ENCODE measurements at regions not wholly inside any gene's neighbourhood (a gene's known extent, or its start where the extent isn't known, plus 50 kb on each side); places are given as distances from the start of the nearest gene placed in this dataset.

DNA sequence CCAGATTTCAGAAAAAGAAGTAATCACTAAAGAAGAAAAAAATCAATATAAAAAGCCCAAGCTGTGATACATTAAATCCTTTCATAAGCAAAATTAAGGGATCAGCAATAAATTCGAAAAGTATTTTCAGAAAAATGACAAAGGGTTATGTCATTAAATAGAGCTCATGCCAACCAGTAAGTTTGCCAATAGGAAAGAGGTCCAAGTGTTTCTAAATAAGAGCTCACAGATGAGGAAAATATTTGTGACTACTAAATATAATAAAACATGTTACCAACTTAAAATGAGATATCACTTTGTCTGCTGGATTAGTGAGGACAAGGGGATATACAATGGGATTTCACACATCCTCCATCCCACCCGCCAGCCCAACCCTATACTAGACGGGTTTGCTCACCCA, 140.3 kb upstream of the EYA4 start:
- ChIA-PET CTCF (ENCODE audit: partially characterized antibody) (interaction anchor here (0.8 kb wide), 1 partner anchor 84 kb away, joined by 3 read pairs; no protein-coding TSS in a partner anchor), POLR2A (ENCODE audit: partially characterized antibody) (no interaction called here)
- no peak overlapping the region for H3K4me3 ChIP-seq (ENCODE audit: extremely low read depth in 1 of 4, insufficient read depth in 2 of 4, low read depth in 3 of 4, low read length in 4 of 4)
- H4K5ac ChIP-seq (ENCODE audit: insufficient read length, low read depth, low read length), result no peak overlapping the region
- no peaks in the 10 kb centered on the region for H3K9me3 ChIP-seq (ENCODE audit: insufficient read depth in 2 of 2, low read depth in 1 of 2, low read length in 1 of 2)
- H4K8ac ChIP-seq (ENCODE audit: extremely low read depth, insufficient read depth, low read length), result no peak overlapping the region
- H2BK120ac ChIP-seq (replicated peaks; ENCODE audit: low read depth, low read length), result no peak overlapping the region
- no peak overlapping the region for H3K56ac ChIP-seq (replicated peaks; ENCODE audit: insufficient read length, low read depth, low read length)
- no peak overlapping the region for H4K91ac ChIP-seq (replicated peaks; ENCODE audit: insufficient read length, low read length)
- H3K14ac ChIP-seq (ENCODE audit: insufficient read length), result no peak overlapping the region
- H3K79me1 ChIP-seq (ENCODE audit: low read depth, low read length), result no peaks in the 10 kb centered on the region
- H3K18ac ChIP-seq (ENCODE audit: extremely low read depth, low read length), result no peak overlapping the region
- no peak overlapping the region for H3K27ac ChIP-seq (ENCODE audit: low read depth, low read length)
- no peak overlapping the region for H2AFZ ChIP-seq (ENCODE audit: low read length)
- H3K27me3 ChIP-seq (replicated peaks in 1 of 4; ENCODE audit: control insufficient read depth in 3 of 4, extremely low read depth in 1 of 4, insufficient read depth in 3 of 4, low read length in 3 of 4), result no peaks in the 10 kb centered on the region
- H2BK15ac ChIP-seq (ENCODE audit: low read length), result no peak overlapping the region
- H4K20me1 ChIP-seq (replicated peaks in 1 of 2; ENCODE audit: control insufficient read depth in 1 of 2, insufficient read depth in 2 of 2, low read length in 2 of 2), result no peaks in the 10 kb centered on the region
- H2BK5ac ChIP-seq (ENCODE audit: low read depth, low read length), result no peak overlapping the region
- H2BK12ac ChIP-seq (ENCODE audit: low read depth, low read length), result no peak overlapping the region
- DNase-seq (ENCODE audit: low read depth in 1 of 2, low spot score in 2 of 2), result no peak
- no peak overlapping the region for H3K4ac ChIP-seq (replicated peaks; ENCODE audit: insufficient read length, low read depth, low read length)
- H3K23me2 ChIP-seq (ENCODE audit: low read depth, low read length), result no peaks in the 10 kb centered on the region
- TF ChIP-seq RNF2 (IDR thresholded peaks at IDR 0.05; ENCODE audit: borderline replicate concordance, low read depth, low read length, missing control alignments, poor library complexity, severe bottlenecking) (no peak), SIRT6 (IDR thresholded peaks at IDR 0.05; ENCODE audit: low read length) (no peak), JUN (IDR thresholded peaks at IDR 0.05; ENCODE audit: low read depth, low read length) (no peak), TBP (IDR thresholded peaks at IDR 0.05; ENCODE audit: low read depth, low read length) (no peak), EP300 (IDR thresholded peaks at IDR 0.05; ENCODE audit: borderline replicate concordance in 1 of 2, low read depth in 2 of 2, low read length in 2 of 2) (no peak), KDM4A (IDR thresholded peaks at IDR 0.05; ENCODE audit: low read depth, low read length, severe bottlenecking) (no peak), RBBP5 (IDR thresholded peaks at IDR 0.05; ENCODE audit: borderline replicate concordance, low read depth, low read length) (no peak), NANOG (IDR thresholded peaks at IDR 0.05; ENCODE audit: insufficient read depth, low read depth, low read length, poor library complexity, severe bottlenecking) (no peak), FOSL1 (IDR thresholded peaks at IDR 0.05; ENCODE audit: insufficient read depth, low read depth, low read length) (no peak)
- no peaks in the 10 kb centered on the region for H3K79me2 ChIP-seq (ENCODE audit: control insufficient read depth in 1 of 2, insufficient read depth in 2 of 2, low read length in 2 of 2)
- 0 out of 7 replicates have a peak, but pooled peaks cover 0 to 2% (median 0%) of the 10 kb centered on the region in 4 experiments for H3K4me1 ChIP-seq (replicated peaks in 1 of 4; ENCODE audit: control insufficient read depth in 3 of 4, insufficient read depth in 4 of 4, low read length in 3 of 4)
- 85% methylated on average over 3 of the region's 3 CpGs; no CpG with 5 or more reads in 1 of the 2 experiments for WGBS, 2 experiments (ENCODE audit: extremely low coverage in 1 of 2, insufficient coverage in 1 of 2, insufficient read length in 1 of 2, insufficient replicate concordance in 2 of 2, low coverage in 1 of 2, low lambda C conversion rate in 2 of 2, missing lambda C conversion rate in 1 of 2)
- H3K9ac ChIP-seq (replicated peaks in 1 of 4; ENCODE audit: extremely low read depth in 1 of 4, low read depth in 3 of 4, low read length in 3 of 4), result no peak overlapping the region
- no peaks in the 10 kb centered on the region for H3K36me3 ChIP-seq (ENCODE audit: control insufficient read depth in 2 of 4, insufficient read depth in 4 of 4, low read length in 3 of 4)
- H3K4me2 ChIP-seq (ENCODE audit: insufficient read depth in 1 of 2, low read depth in 2 of 2, low read length in 2 of 2), result no peak overlapping the region
- no peak overlapping the region for H2AK5ac ChIP-seq (ENCODE audit: low read depth, low read length)
- H2BK20ac ChIP-seq (ENCODE audit: low read length), result no peak overlapping the region
- H3K23ac ChIP-seq (ENCODE audit: insufficient read length), result no peak overlapping the region
- no peak for FAIRE-seq

All from H1 (cell line).